ACC112 (cell line): ENCODE measurements at regions not wholly inside any gene's neighbourhood (a gene's known extent, or its start where the extent isn't known, plus 50 kb on each side); places are given as distances from the start of the nearest gene placed in this dataset.

ENCODE experiments used
- H2AFZ ChIP-seq: fragments of 200-600 bp; sonication (generic); one replicate; pipeline ENCODE4 v1.6.0; 2017; ENCODE audit warnings: antibody characterized with exemption, low read length; ENCODE audit not compliant: unreplicated experiment
- H3K27ac ChIP-seq: fragments of 200-600 bp; sonication (generic); 2 replicates; pipeline ENCODE4 v1.5.1; 2014; ENCODE audit warnings: low read depth, mild to moderate bottlenecking, antibody characterized with exemption, low read length, moderate library complexity
- H3K27me3 ChIP-seq: fragments of 200-600 bp; sonication (generic); 2 replicates; pipeline ENCODE4 v1.6.1; 2014; ENCODE audit warnings: mild to moderate bottlenecking, antibody characterized with exemption, low read length, moderate library complexity, mixed read lengths; ENCODE audit not compliant: insufficient read depth
- H3K36me3 ChIP-seq: fragments of 200-600 bp; sonication (generic); 2 replicates; pipeline ENCODE4 v1.6.1; 2016; ENCODE audit warnings: mild to moderate bottlenecking, antibody characterized with exemption, low read length, moderate library complexity, mixed read lengths; ENCODE audit not compliant: insufficient read depth
- H3K4me1 ChIP-seq: fragments of 200-600 bp; sonication (generic); one replicate; pipeline ENCODE4 v1.6.1; 2016; ENCODE audit warnings: low read length, mixed read lengths; ENCODE audit not compliant: insufficient read depth, unreplicated experiment, control insufficient read depth
- H3K4me3 ChIP-seq: fragments of 200-600 bp; sonication (generic); 2 replicates; pipeline ENCODE4 v1.5.1; 2014; ENCODE audit warnings: mild to moderate bottlenecking, low read depth, low read length
- H3K79me2 ChIP-seq: fragments of 200-600 bp; sonication (generic); one replicate; pipeline ENCODE4 v1.6.0; 2016; ENCODE audit warnings: low read length; ENCODE audit not compliant: control insufficient read depth, unreplicated experiment, insufficient read depth

- Histone ChIP-seq H3K27me3 (no peaks in the 10 kb centered on the region), H3K4me3 (no peak overlapping the region), H3K36me3 (no peaks in the 10 kb centered on the region), H3K4me1 (no peaks in the 10 kb centered on the region), H3K79me2 (no peaks in the 10 kb centered on the region), H3K27ac (no peak overlapping the region), H2AFZ (no peak overlapping the region)
These were observed 315.8 kb upstream of the CADM1 start for GRCh38 chr11:115820026-115820425.

- Histone ChIP-seq H3K79me2 (no peaks in the 10 kb centered on the region), H3K36me3 (no peaks in the 10 kb centered on the region), H3K27me3 (no peaks in the 10 kb centered on the region), H3K4me3 (no peak overlapping the region), H3K4me1 (no peaks in the 10 kb centered on the region), H2AFZ (no peak overlapping the region), H3K27ac (no peak overlapping the region)
These were observed 314.8 kb upstream of the CADM1 start for GRCh38 chr11:115819014-115819413.

DNA sequence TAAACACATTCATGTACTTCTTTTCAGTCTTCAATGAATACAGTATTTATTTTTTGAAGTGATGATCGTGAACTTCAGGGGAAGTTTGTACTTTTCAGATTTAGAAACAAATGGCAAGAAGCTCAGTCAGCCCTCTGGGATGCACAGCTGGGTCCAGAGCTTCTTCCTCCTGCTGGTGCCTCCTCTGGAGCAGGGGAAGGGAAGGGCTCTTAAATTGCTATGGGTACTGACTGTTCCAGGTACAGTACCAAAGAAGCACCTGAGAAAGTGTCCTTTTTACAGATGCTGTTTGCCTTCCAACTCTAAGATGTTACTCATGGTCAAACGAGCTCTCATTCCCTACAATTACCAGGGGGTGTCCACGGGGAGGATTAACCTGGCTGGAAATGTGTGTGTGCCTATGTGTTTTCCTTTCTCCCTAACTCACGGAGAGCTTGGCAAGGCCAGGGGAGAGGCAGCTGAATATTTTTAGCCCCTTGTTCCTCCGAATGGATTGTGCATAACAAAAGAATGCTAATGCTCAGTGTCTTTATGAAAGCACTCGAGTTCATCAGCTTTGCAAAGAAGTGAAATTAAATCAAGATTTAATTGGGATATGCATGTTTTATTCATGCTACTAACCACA is 313.7 kb upstream of the CADM1 start:
- Histone ChIP-seq H3K36me3 (no peaks in the 10 kb centered on the region), H3K4me3 (no peak overlapping the region), H3K27ac (no peak overlapping the region), H3K4me1 (no peaks in the 10 kb centered on the region), H3K79me2 (no peaks in the 10 kb centered on the region), H2AFZ (no peak overlapping the region), H3K27me3 (no peaks in the 10 kb centered on the region)

DNA sequence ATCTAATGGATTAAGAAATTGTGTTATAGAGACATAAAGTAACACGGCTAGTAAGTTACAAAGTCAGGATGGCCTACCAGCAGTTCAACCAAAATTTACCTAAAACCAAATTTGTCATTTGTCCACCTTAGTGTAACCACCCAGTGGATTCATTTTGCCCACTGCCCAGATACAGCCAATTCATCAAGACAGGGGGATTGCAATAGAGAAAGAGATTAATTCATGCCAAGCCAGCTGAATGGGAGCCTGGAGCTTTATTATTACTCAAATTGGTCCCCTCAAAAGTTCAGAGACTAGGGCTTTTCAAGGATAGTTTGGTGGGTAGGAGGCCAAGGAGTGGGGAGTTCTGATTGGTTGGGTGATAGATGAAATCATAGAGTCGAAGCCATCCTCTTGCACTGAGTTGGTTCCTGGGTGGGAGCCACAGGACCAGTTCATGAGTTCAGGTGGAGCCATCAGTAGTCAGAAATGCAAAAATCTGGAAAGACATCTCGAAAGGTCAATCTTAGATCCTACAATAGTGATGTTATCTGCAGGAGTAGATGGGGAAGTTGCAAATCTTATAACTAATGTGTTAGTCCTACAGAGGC is 304.2 kb upstream of the CADM1 start:
- no peak overlapping the region for H2AFZ ChIP-seq
- no peak overlapping the region for H3K27ac ChIP-seq
- H3K36me3 ChIP-seq = no peaks in the 10 kb centered on the region
- H3K79me2 ChIP-seq = no peaks in the 10 kb centered on the region
- H3K4me1 ChIP-seq = no peaks in the 10 kb centered on the region
- H3K4me3 ChIP-seq = no peak overlapping the region
- no peaks in the 10 kb centered on the region for H3K27me3 ChIP-seq

GRCh38 chr11:115806056-115806455 is 301.8 kb upstream of the CADM1 start:
- no peaks in the 10 kb centered on the region for H3K4me1 ChIP-seq
- no peaks in the 10 kb centered on the region for H3K79me2 ChIP-seq
- no peak overlapping the region for H3K4me3 ChIP-seq
- no peak overlapping the region for H3K27ac ChIP-seq
- H2AFZ ChIP-seq = no peak overlapping the region
- no peaks in the 10 kb centered on the region for H3K27me3 ChIP-seq
- no peaks in the 10 kb centered on the region for H3K36me3 ChIP-seq

DNA sequence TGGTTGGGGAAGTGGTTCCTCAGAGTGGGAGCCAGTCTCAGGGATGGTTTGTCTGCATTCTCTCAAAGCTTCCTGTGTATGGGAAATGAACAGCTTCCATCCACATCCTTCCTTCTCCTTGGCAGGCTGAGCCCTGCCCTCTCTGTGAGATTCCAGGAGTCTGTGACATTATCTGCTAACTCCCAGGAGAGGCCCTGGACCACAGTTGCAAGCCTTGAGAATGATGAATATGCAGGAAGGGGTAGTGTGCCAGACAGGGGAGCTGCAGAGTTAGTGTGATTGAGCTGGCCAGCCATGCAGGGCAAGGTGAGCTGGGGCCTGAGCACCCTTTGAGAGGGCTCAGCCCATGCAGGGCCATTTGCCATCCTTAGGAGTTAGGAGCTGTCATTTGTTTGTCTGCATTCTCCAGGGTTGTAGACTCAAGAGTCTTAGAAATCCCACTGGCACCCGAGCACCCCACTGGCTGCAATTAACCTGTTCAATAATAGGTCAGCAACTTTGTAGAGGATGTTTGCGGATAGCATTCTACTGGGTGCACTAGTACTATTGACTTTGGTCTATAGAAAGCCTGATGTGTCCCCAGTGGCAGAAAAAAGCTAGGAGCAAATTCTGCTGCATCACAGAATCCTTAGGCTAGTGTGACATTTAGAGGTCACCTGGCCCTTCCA is 299.0 kb upstream of the CADM1 start:
- H3K36me3 ChIP-seq = no peaks in the 10 kb centered on the region

GRCh38 chr11:115802641-115803040 is 298.4 kb upstream of the CADM1 start:
- no peaks in the 10 kb centered on the region for H3K79me2 ChIP-seq
- H2AFZ ChIP-seq = no peak overlapping the region
- no peak overlapping the region for H3K27ac ChIP-seq
- no peaks in the 10 kb centered on the region for H3K36me3 ChIP-seq
- no peaks in the 10 kb centered on the region for H3K4me1 ChIP-seq
- H3K27me3 ChIP-seq = no peaks in the 10 kb centered on the region
- H3K4me3 ChIP-seq = no peak overlapping the region

More for the DNA sequence above, 299.0 kb upstream of the CADM1 start:
- no peaks in the 10 kb centered on the region for H3K4me1 ChIP-seq
- H3K27me3 ChIP-seq = no peaks in the 10 kb centered on the region
- no peak overlapping the region for H3K4me3 ChIP-seq
- H3K79me2 ChIP-seq = no peaks in the 10 kb centered on the region
- H3K27ac ChIP-seq = no peak overlapping the region
- no peak overlapping the region for H2AFZ ChIP-seq

- H3K4me3 ChIP-seq = no peak overlapping the region
- H3K27me3 ChIP-seq = no peaks in the 10 kb centered on the region
These were observed 288.7 kb upstream of the CADM1 start for GRCh38 chr11:115792903-115793302.

GRCh38 chr11:115787302-115787701 is 283.1 kb upstream of the CADM1 start:
- Histone ChIP-seq H3K27ac (no peak overlapping the region), H3K4me1 (no peaks in the 10 kb centered on the region), H2AFZ (no peak overlapping the region), H3K27me3 (no peaks in the 10 kb centered on the region), H3K79me2 (no peaks in the 10 kb centered on the region), H3K36me3 (no peaks in the 10 kb centered on the region), H3K4me3 (no peak overlapping the region)

More at GRCh38 chr11:115792903-115793302, 288.7 kb upstream of the CADM1 start:
- Histone ChIP-seq H3K36me3 (no peaks in the 10 kb centered on the region), H3K27ac (no peak overlapping the region), H3K4me1 (no peaks in the 10 kb centered on the region), H2AFZ (no peak overlapping the region), H3K79me2 (no peaks in the 10 kb centered on the region)

- no peaks in the 10 kb centered on the region for H3K36me3 ChIP-seq
- no peaks in the 10 kb centered on the region for H3K4me1 ChIP-seq
- H3K4me3 ChIP-seq = no peak overlapping the region
- H2AFZ ChIP-seq = no peak overlapping the region
- H3K79me2 ChIP-seq = no peaks in the 10 kb centered on the region
- no peaks in the 10 kb centered on the region for H3K27me3 ChIP-seq
- H3K27ac ChIP-seq = no peak overlapping the region
These were observed 280.7 kb upstream of the CADM1 start for GRCh38 chr11:115784796-115785521.
